D341Med (cell line): ENCODE measurements at regions not wholly inside any gene's neighbourhood (a gene's known extent, or its start where the extent isn't known, plus 50 kb on each side); places are given as distances from the start of the nearest gene placed in this dataset.
A peak's percentile ranks its signal among the peaks of the same experiment; 100 is the strongest.
"Not testable (repeated sequence)": the region's sequence is repeated elsewhere in the genome, so short reads cannot be mapped to it uniquely, and the experiment has no call there.

Experiments
- DNase-seq: peaks from one replicate; pipeline ENCODE4 v3.0.0; 2012; ENCODE audit warnings: low spot score

GRCh38 chr3:125916376-125916978 is 52.5 kb upstream of the ROPN1B start:
- peak; percentile 87 for DNase-seq

- not testable (repeated sequence) for DNase-seq
These were observed 51.9 kb upstream of the ROPN1B start for GRCh38 chr3:125917020-125917549.

GRCh38 chr3:125918024-125918423 is 51.0 kb upstream of the ROPN1B start:
- DNase-seq: not testable (repeated sequence)

- DNase-seq: not testable (repeated sequence)
These were observed 50.5 kb upstream of the ROPN1B start for GRCh38 chr3:125918451-125918850.

GRCh38 chr3:125918866-125919265 is 50.1 kb upstream of the ROPN1B start:
- not testable (repeated sequence) for DNase-seq
